Lower lobe of right lung (tissue), 2 donors: ENCODE measurements at regions not wholly inside any gene's neighbourhood (a gene's known extent, or its start where the extent isn't known, plus 50 kb on each side); places are given as distances from the start of the nearest gene placed in this dataset.

Experiments
- ATAC-seq, 2 donors: fragments of 200-7000 bp; cut with Tn5 transposase; one replicate each; pipeline ENCODE4 v1.9.1; 2020 to 2022; ENCODE audit warnings: mild to moderate bottlenecking in 2 of 2, moderate library complexity in 2 of 2
- DNase-seq: peaks from one replicate; pipeline ENCODE4 v3.0.0-alpha.2; 2020
- H3K27ac ChIP-seq: fragments of 200-600 bp; one replicate; pipeline ENCODE4 v1.8.0; 2022
- H3K27me3 ChIP-seq: fragments of 200-600 bp; one replicate; pipeline ENCODE4 v1.8.0; 2022; ENCODE audit warnings: low read depth
- H3K36me3 ChIP-seq: fragments of 200-600 bp; one replicate; pipeline ENCODE4 v1.8.0; 2022; ENCODE audit warnings: mild to moderate bottlenecking
- H3K4me1 ChIP-seq: fragments of 200-600 bp; one replicate; pipeline ENCODE4 v1.8.0; 2022
- H3K4me3 ChIP-seq: fragments of 200-600 bp; one replicate; pipeline ENCODE4 v1.8.0; 2022; ENCODE audit warnings: mild to moderate bottlenecking
- H3K9me3 ChIP-seq: fragments of 200-600 bp; one replicate; pipeline ENCODE4 v1.8.0; 2022
- CTCF ChIP-seq: fragments of 200-600 bp; IDR thresholded peaks from one replicate; pipeline ENCODE4 v1.8.0; 2022; ENCODE audit warnings: antibody characterized with exemption, mild to moderate bottlenecking
- intact Hi-C: fragments of 100-400 bp; cut with DNase I; formaldehyde crosslinking; loops from one replicate; pipeline ENCODE4 v1.11.0; 2022
- donor health status: DM: no; HTN: yes; CAD: no; lungs with severe emphysema.

- Histone ChIP-seq H3K4me1 (no peaks in the 10 kb centered on the region), H3K27ac (no peak overlapping the region), H3K4me3 (no peak overlapping the region), H3K27me3 (no peaks in the 10 kb centered on the region), H3K9me3 (no peaks in the 10 kb centered on the region), H3K36me3 (no peaks in the 10 kb centered on the region)
- intact Hi-C loops, result no loop called here
- TF ChIP-seq CTCF, result no peak
- DNase-seq, result no peak
- ATAC-seq, result no peak
Observed at GRCh38 chr2:142270990-142271389, 140.2 kb upstream of the LRP1B start.

DNA sequence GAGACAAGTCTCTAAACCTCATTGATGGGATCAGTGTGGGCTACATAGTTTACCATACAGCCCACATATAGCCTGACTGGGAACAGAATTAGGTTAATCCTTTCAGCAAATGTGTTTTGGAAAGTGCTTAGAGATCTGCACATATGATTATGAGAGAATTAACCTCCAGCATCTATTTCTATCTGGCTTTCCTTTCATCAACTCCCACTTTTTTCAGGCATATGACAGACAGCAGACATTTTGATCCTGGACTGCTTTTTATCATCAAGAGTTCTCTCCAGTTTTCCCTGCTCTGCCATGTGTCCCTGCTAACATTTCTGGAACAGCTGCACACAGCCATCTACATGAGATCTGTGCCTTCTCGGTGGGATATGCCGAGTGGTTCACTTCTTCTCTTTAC is 139.5 kb upstream of the LRP1B start:
- no peak for TF ChIP-seq CTCF
- no peak for ATAC-seq

DNA sequence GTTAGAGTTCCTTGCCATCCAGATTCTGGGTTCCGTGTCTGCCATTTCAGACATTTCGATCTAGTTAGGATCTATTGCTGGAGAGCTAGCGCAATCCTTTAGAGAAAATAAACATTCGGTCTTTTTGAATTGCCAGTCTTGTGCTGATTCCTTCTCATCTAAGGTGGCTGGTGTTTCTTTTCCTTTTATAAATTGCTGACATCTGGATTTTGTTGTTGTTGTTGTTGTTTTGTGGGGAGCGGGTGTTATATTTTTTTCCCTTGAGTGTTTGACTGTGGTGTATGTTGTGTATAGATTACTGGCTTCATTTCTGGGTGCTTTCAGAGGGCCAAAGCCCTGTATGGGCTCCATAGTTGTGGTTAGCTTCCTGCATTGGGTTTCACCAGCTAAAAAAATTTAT is 128.5 kb upstream of the LRP1B start:
- no peaks in the 10 kb centered on the region for H3K4me1 ChIP-seq
- no peaks in the 10 kb centered on the region for H3K9me3 ChIP-seq
- TF ChIP-seq CTCF, result no peak
- no peaks in the 10 kb centered on the region for H3K36me3 ChIP-seq
- ATAC-seq (no peak), DNase-seq (no peak)
- intact Hi-C loops, result no loop called here
- no peak overlapping the region for H3K4me3 ChIP-seq
- no peaks in the 10 kb centered on the region for H3K27me3 ChIP-seq
- H3K27ac ChIP-seq, result no peak overlapping the region

More for the DNA sequence above, 139.5 kb upstream of the LRP1B start:
- no peak overlapping the region for H3K4me3 ChIP-seq
- H3K27me3 ChIP-seq, result no peaks in the 10 kb centered on the region
- intact Hi-C loops, result no loop called here
- no peak overlapping the region for H3K27ac ChIP-seq
- DNase-seq, result no peak
- H3K9me3 ChIP-seq, result no peaks in the 10 kb centered on the region
- no peaks in the 10 kb centered on the region for H3K36me3 ChIP-seq
- no peaks in the 10 kb centered on the region for H3K4me1 ChIP-seq

- Histone ChIP-seq H3K27ac (no peak overlapping the region), H3K4me1 (no peaks in the 10 kb centered on the region), H3K9me3 (no peaks in the 10 kb centered on the region), H3K36me3 (no peaks in the 10 kb centered on the region), H3K4me3 (no peak overlapping the region), H3K27me3 (no peaks in the 10 kb centered on the region)
- ATAC-seq, result no peak
- DNase-seq, result no peak
- TF ChIP-seq CTCF, result no peak
- intact Hi-C loops, result no loop called here
Observed at GRCh38 chr2:142254031-142254430, 123.2 kb upstream of the LRP1B start.

- no peaks in the 10 kb centered on the region for H3K4me1 ChIP-seq
- no peaks in the 10 kb centered on the region for H3K36me3 ChIP-seq
- H3K27ac ChIP-seq, result no peak overlapping the region
- TF ChIP-seq CTCF, result no peak
- intact Hi-C loops, result no loop called here
- DNase-seq (no peak), ATAC-seq (no peak)
- H3K27me3 ChIP-seq, result no peaks in the 10 kb centered on the region
- H3K9me3 ChIP-seq, result no peaks in the 10 kb centered on the region
- H3K4me3 ChIP-seq, result no peak overlapping the region
Observed at GRCh38 chr2:142241016-142241415, 110.2 kb upstream of the LRP1B start.

DNA sequence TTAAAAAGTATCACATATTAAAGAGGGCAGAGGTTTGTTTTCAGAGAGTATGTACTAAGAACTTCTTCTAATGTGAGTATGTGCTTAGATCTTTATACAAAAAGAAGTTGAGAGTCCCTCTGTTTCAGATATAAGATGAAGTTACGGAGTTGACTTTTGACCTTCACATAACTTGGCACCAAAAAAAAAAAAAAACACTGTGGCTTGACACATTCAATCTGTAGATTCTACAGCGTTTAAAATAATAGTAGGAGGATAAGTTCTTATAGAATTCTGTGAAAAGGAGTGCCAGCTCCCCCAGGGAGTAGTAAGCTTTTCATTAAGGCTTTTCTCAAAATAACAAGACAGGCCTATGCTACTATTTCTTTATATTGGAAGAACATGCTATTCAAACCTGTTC is 105.4 kb upstream of the LRP1B start:
- DNase-seq (no peak), ATAC-seq (no peak)
- no peak overlapping the region for H3K27ac ChIP-seq
- no peak overlapping the region for H3K4me3 ChIP-seq
- H3K9me3 ChIP-seq, result no peaks in the 10 kb centered on the region
- TF ChIP-seq CTCF, result no peak
- no peaks in the 10 kb centered on the region for H3K36me3 ChIP-seq
- no peaks in the 10 kb centered on the region for H3K4me1 ChIP-seq
- intact Hi-C loops, result no loop called here
- no peaks in the 10 kb centered on the region for H3K27me3 ChIP-seq
